GOT3 (cell line): ENCODE measurements at regions not wholly inside any gene's neighbourhood (a gene's known extent, or its start where the extent isn't known, plus 50 kb on each side); places are given as distances from the start of the nearest gene placed in this dataset.

Source experiments
- DNase-seq: peaks from one replicate; lab custom pipeline; 2025; ENCODE audit warnings: mixed read lengths; lab: John Stamatoyannopoulos, UW

GRCh38 chr6:98546376-98546775, 288.0 kb upstream of the POU3F2 start:
- no peak for DNase-seq

GRCh38 chr6:98547151-98547550, 287.2 kb upstream of the POU3F2 start:
- DNase-seq, result no peak

GRCh38 chr6:98547634-98548033, 286.7 kb upstream of the POU3F2 start:
- no peak for DNase-seq

GRCh38 chr6:98548301-98548700, 286.1 kb upstream of the POU3F2 start:
- no peak for DNase-seq

- no peak for DNase-seq
Measured at GRCh38 chr6:98560418-98560817, 274.0 kb upstream of the POU3F2 start.

GRCh38 chr6:98560841-98561240, 273.5 kb upstream of the POU3F2 start:
- no peak for DNase-seq

GRCh38 chr6:98566126-98566525, 268.2 kb upstream of the POU3F2 start:
- DNase-seq, result no peak

GRCh38 chr6:98572579-98572978, 261.8 kb upstream of the POU3F2 start:
- no peak for DNase-seq

GRCh38 chr6:98574984-98575383, 259.4 kb upstream of the POU3F2 start:
- DNase-seq, result no peak

- no peak for DNase-seq
Measured at GRCh38 chr6:98576791-98577190, 257.6 kb upstream of the POU3F2 start.

- no peak for DNase-seq
Measured at GRCh38 chr6:98578016-98578415, 256.4 kb upstream of the POU3F2 start.

GRCh38 chr6:98579079-98579478, 255.3 kb upstream of the POU3F2 start:
- DNase-seq, result no peak

GRCh38 chr6:98579941-98580340, 254.4 kb upstream of the POU3F2 start:
- no peak for DNase-seq

- DNase-seq, result no peak
Measured at GRCh38 chr6:98581705-98582104, 252.7 kb upstream of the POU3F2 start.

- no peak for DNase-seq
Measured at GRCh38 chr6:98583506-98583905, 250.9 kb upstream of the POU3F2 start.

GRCh38 chr6:98586163-98586562, 248.2 kb upstream of the POU3F2 start:
- DNase-seq, result no peak

- DNase-seq, result no peak
Measured at GRCh38 chr6:98587555-98587954, 246.8 kb upstream of the POU3F2 start.

GRCh38 chr6:98589536-98589935, 244.8 kb upstream of the POU3F2 start:
- DNase-seq, result no peak

GRCh38 chr6:98590136-98590681, 244.2 kb upstream of the POU3F2 start:
- DNase-seq, result no peak

GRCh38 chr6:98590997-98591396, 243.4 kb upstream of the POU3F2 start:
- DNase-seq, result no peak

- no peak for DNase-seq
Measured at GRCh38 chr6:98593676-98594075, 240.7 kb upstream of the POU3F2 start.

GRCh38 chr6:98601716-98602115, 232.7 kb upstream of the POU3F2 start:
- no peak for DNase-seq

GRCh38 chr6:98605705-98606104, 228.7 kb upstream of the POU3F2 start:
- no peak for DNase-seq

- DNase-seq, result no peak
Measured at GRCh38 chr6:98627129-98627775, 207.1 kb upstream of the POU3F2 start.
